Adipose tissue (tissue), 3 donors: ENCODE measurements at regions not wholly inside any gene's neighbourhood (a gene's known extent, or its start where the extent isn't known, plus 50 kb on each side); places are given as distances from the start of the nearest gene placed in this dataset.
"Not testable (repeated sequence)": the region's sequence is repeated elsewhere in the genome, so short reads cannot be mapped to it uniquely, and the experiment has no call there.

ENCODE experiments used
- H3K27ac ChIP-seq: one replicate; pipeline ENCODE4 v1.5.1; 2013; ENCODE audit warnings: low read depth, low read length
- WGBS, 3 donors: extraction: QIAGEN DNeasy Blood & Tissue Kit; methylation state at CpG; one replicate each; pipeline ENCODE4 v1.1.7; 2013; 5-methylcytosine and 5-hydroxymethylcytosine counted together
- donor health status: healthy with polysubstance abuse.
- donor health status: Bipolar disorder and iron deficiency.
- donor health status: healthy.

GRCh38 chr5:158272409-158272808 is 413.5 kb upstream of the CLINT1 start:
- 56 to 78% (median 76%) methylated on average over 3 of the region's 3 CpGs for WGBS, 3 donors
- no peak overlapping the region for H3K27ac ChIP-seq

- WGBS, 3 donors, result 47 to 86% (median 60%) methylated on average over 2 of the region's 2 CpGs
- H3K27ac ChIP-seq, result no peak overlapping the region
Measured at GRCh38 chr5:158270996-158271554, 412.1 kb upstream of the CLINT1 start.

GRCh38 chr5:158268286-158268685 is 409.3 kb upstream of the CLINT1 start:
- WGBS, 3 donors, result 87 to 96% (median 87%) methylated on average over 8 of the region's 8 CpGs
- no peak overlapping the region for H3K27ac ChIP-seq

GRCh38 chr5:158267228-158267627 is 408.3 kb upstream of the CLINT1 start:
- H3K27ac ChIP-seq, result no peak overlapping the region
- WGBS, 3 donors, result 84 to 93% (median 89%) methylated on average over 2 of the region's 2 CpGs

GRCh38 chr5:158265931-158266700 is 407.2 kb upstream of the CLINT1 start:
- no peak overlapping the region for H3K27ac ChIP-seq
- 81 to 89% (median 87%) methylated on average over 4 of the region's 4 CpGs for WGBS, 3 donors

- H3K27ac ChIP-seq, result no peak overlapping the region
Measured at GRCh38 chr5:158265346-158265745, 406.4 kb upstream of the CLINT1 start.

GRCh38 chr5:158264264-158264663 is 405.3 kb upstream of the CLINT1 start:
- no peak overlapping the region for H3K27ac ChIP-seq
- WGBS, 3 donors, result 78 to 90% (median 88%) methylated on average over 2 of the region's 2 CpGs

GRCh38 chr5:158261674-158262367 is 402.9 kb upstream of the CLINT1 start:
- 79 to 87% (median 81%) methylated on average over 3 of the region's 3 CpGs for WGBS, 3 donors
- no peak overlapping the region for H3K27ac ChIP-seq

GRCh38 chr5:158256096-158256495 is 397.2 kb upstream of the CLINT1 start:
- 85 to 98% (median 95%) methylated on average over 2 of the region's 2 CpGs for WGBS, 3 donors

GRCh38 chr5:158255609-158256008 is 396.7 kb upstream of the CLINT1 start:
- no peak overlapping the region for H3K27ac ChIP-seq
- WGBS, 3 donors, result 86 to 94% (median 93%) methylated on average over 1 of the region's 1 CpG

More at GRCh38 chr5:158256096-158256495, 397.2 kb upstream of the CLINT1 start:
- no peak overlapping the region for H3K27ac ChIP-seq

GRCh38 chr5:158246661-158247060 is 387.7 kb upstream of the CLINT1 start:
- H3K27ac ChIP-seq, result no peak overlapping the region
- 65 to 86% (median 80%) methylated on average over 6 of the region's 6 CpGs for WGBS, 3 donors

- no peak overlapping the region for H3K27ac ChIP-seq
Measured at GRCh38 chr5:158245513-158245912, 386.6 kb upstream of the CLINT1 start.

GRCh38 chr5:158244882-158245281 is 385.9 kb upstream of the CLINT1 start:
- WGBS, 3 donors, result 82 to 94% (median 88%) methylated on average over 3 of the region's 3 CpGs

GRCh38 chr5:158236511-158237335 is 377.8 kb upstream of the CLINT1 start:
- H3K27ac ChIP-seq, result no peak overlapping the region
- WGBS, 3 donors, result 60 to 72% (median 68%) methylated on average over 3 of the region's 3 CpGs

More at GRCh38 chr5:158244882-158245281, 385.9 kb upstream of the CLINT1 start:
- no peak overlapping the region for H3K27ac ChIP-seq

GRCh38 chr5:158235159-158235547 is 376.2 kb upstream of the CLINT1 start:
- H3K27ac ChIP-seq, result no peak overlapping the region
- 84 to 92% (median 87%) methylated on average over 4 of the region's 4 CpGs for WGBS, 3 donors

GRCh38 chr5:158234323-158235158 is 375.6 kb upstream of the CLINT1 start:
- no peak overlapping the region for H3K27ac ChIP-seq
- 49 to 68% (median 57%) methylated on average over 11 of the region's 11 CpGs for WGBS, 3 donors

- WGBS, 3 donors, result 50 to 82% (median 80%) methylated on average over 2 of the region's 2 CpGs
- H3K27ac ChIP-seq, result no peak overlapping the region
Measured at GRCh38 chr5:158233735-158234322, 374.9 kb upstream of the CLINT1 start.

- WGBS, 3 donors, result 86 to 97% (median 94%) methylated on average over 5 of the region's 5 CpGs
- H3K27ac ChIP-seq, result not testable (repeated sequence)
Measured at GRCh38 chr5:158227314-158227713, 368.4 kb upstream of the CLINT1 start.
